OCI-LY1 (cell line): ENCODE measurements at regions not wholly inside any gene's neighbourhood (a gene's known extent, or its start where the extent isn't known, plus 50 kb on each side); places are given as distances from the start of the nearest gene placed in this dataset.

Experiments
- H2AFZ ChIP-seq: fragments of 200-600 bp; sonication (generic), shearing (Covaris generic); 2 replicates; pipeline ENCODE4 v1.6.0; 2014; ENCODE audit warnings: antibody characterized with exemption, mild to moderate bottlenecking, low read length
- H3F3A ChIP-seq: fragments of 200-600 bp; sonication (generic), shearing (Covaris generic); 2 replicates; pipeline ENCODE4 v1.6.0; 2014; ENCODE audit warnings: mild to moderate bottlenecking, antibody characterized with exemption, low read length, moderate library complexity; ENCODE audit not compliant: insufficient read depth
- H3K27ac ChIP-seq: fragments of 200-600 bp; sonication (generic); 2 replicates; pipeline ENCODE4 v1.5.1; 2014; ENCODE audit warnings: low read length, mixed run types, mild to moderate bottlenecking, low read depth; ENCODE audit not compliant: poor library complexity, severe bottlenecking
- H3K27me3 ChIP-seq: fragments of 200-600 bp; sonication (generic); 2 replicates; pipeline ENCODE4 v1.6.0; 2014; ENCODE audit warnings: antibody characterized with exemption, mild to moderate bottlenecking, low read length, moderate library complexity; ENCODE audit not compliant: insufficient read depth
- H3K36me3 ChIP-seq: fragments of 200-600 bp; sonication (generic); 2 replicates; pipeline ENCODE4 v1.6.1; 2014; ENCODE audit warnings: mild to moderate bottlenecking, antibody characterized with exemption, low read length, moderate library complexity, mixed read lengths; ENCODE audit not compliant: insufficient read depth
- H3K4me1 ChIP-seq: fragments of 200-600 bp; sonication (generic); 2 replicates; pipeline ENCODE4 v1.5.1; 2014; ENCODE audit warnings: mild to moderate bottlenecking, low read length, moderate library complexity; ENCODE audit not compliant: insufficient read depth, severe bottlenecking
- H3K4me2 ChIP-seq: fragments of 200-600 bp; sonication (generic), shearing (Covaris generic); 2 replicates; pipeline ENCODE4 v1.6.1; 2014; ENCODE audit warnings: low read length
- H3K4me3 ChIP-seq: fragments of 200-600 bp; sonication (generic); 2 replicates; pipeline ENCODE4 v1.5.1; 2014; ENCODE audit warnings: low read length, low read depth, mild to moderate bottlenecking, mixed read lengths; ENCODE audit not compliant: poor library complexity, severe bottlenecking
- H3K79me2 ChIP-seq: fragments of 200-600 bp; shearing (Covaris generic); 2 replicates; pipeline ENCODE4 v1.6.1; 2016; ENCODE audit warnings: mixed run types, low read length, mixed read lengths; ENCODE audit not compliant: insufficient read depth
- H3K9ac ChIP-seq: fragments of 200-600 bp; sonication (generic), shearing (Covaris generic); 2 replicates; pipeline ENCODE4 v1.6.1; 2014; ENCODE audit warnings: mild to moderate bottlenecking, low read length, mixed read lengths
- H3K9me2 ChIP-seq: fragments of 200-600 bp; sonication (generic), shearing (Covaris generic); 2 replicates; pipeline ENCODE4 v1.6.1; 2014; ENCODE audit warnings: low read depth, mild to moderate bottlenecking, low read length, mixed read lengths
- H3K9me3 ChIP-seq: fragments of 200-600 bp; shearing (Covaris generic); 2 replicates; pipeline ENCODE4 v1.6.1; 2014; ENCODE audit warnings: low read length, mixed read lengths
- H4K20me1 ChIP-seq: fragments of 200-600 bp; sonication (generic), shearing (Covaris generic); 2 replicates; pipeline ENCODE4 v1.6.0; 2016; ENCODE audit warnings: mild to moderate bottlenecking, low read length; ENCODE audit not compliant: insufficient read depth
- CTCF ChIP-seq: fragments of 200-600 bp; sonication (generic), shearing (Covaris generic); IDR thresholded peaks from 2 replicates; pipeline ENCODE4 v1.5.1; 2017; ENCODE audit warnings: mild to moderate bottlenecking, antibody characterized with exemption, low read length, moderate library complexity, mixed read lengths
- EZH2 ChIP-seq: fragments of 200-600 bp; sonication (generic), shearing (Covaris generic); IDR thresholded peaks from 2 replicates; pipeline ENCODE4 v1.8.0; 2017; ENCODE audit warnings: borderline replicate concordance, mixed run types, mild to moderate bottlenecking, antibody characterized with exemption, low read length, moderate library complexity, mixed read lengths

- Histone ChIP-seq H3K27me3 (no peaks in the 10 kb centered on the region), H3K4me1 (no peaks in the 10 kb centered on the region), H2AFZ (no peak overlapping the region), H3K9ac (no peak overlapping the region), H3K9me2 (no peaks in the 10 kb centered on the region), H3F3A (no peaks in the 10 kb centered on the region), H3K9me3 (no peaks in the 10 kb centered on the region), H3K36me3 (no peaks in the 10 kb centered on the region), H3K4me3 (no peak overlapping the region), H3K27ac (no peak overlapping the region), H3K79me2 (no peaks in the 10 kb centered on the region), H4K20me1 (no peaks in the 10 kb centered on the region), H3K4me2 (no peak overlapping the region)
- TF ChIP-seq EZH2, result no peak
- no peak for TF ChIP-seq CTCF
Measured at GRCh38 chr4:91935217-91935616, 368.5 kb upstream of the GRID2 start.

DNA sequence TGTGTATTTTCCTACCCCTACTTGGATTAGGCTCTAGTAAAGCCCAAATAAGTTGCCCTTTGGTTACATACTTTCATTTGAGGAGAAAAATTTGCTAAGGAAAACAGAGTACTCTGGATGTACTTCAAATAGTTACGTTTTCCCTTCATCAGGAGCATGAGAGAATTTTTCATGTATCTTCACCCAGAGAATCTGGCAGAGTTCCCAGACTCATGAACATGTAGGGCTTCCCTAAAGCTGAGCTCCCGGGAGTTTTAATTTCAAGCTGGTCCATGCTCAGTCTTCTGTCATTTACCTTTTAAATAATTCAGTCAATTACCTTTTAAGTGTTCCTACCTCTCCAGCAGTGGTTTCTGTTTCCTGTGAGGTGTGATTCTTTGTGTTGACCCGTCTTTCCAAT lies 367.5 kb upstream of the GRID2 start:
- Histone ChIP-seq H3K4me3 (no peak overlapping the region), H2AFZ (no peak overlapping the region), H3K27me3 (no peaks in the 10 kb centered on the region), H3K9me3 (no peaks in the 10 kb centered on the region), H3K9me2 (no peaks in the 10 kb centered on the region), H3K79me2 (no peaks in the 10 kb centered on the region), H4K20me1 (no peaks in the 10 kb centered on the region), H3F3A (no peaks in the 10 kb centered on the region), H3K9ac (no peak overlapping the region), H3K4me2 (no peak overlapping the region), H3K27ac (no peak overlapping the region), H3K4me1 (no peaks in the 10 kb centered on the region), H3K36me3 (no peaks in the 10 kb centered on the region)
- no peak for TF ChIP-seq EZH2
- TF ChIP-seq CTCF, result no peak

- TF ChIP-seq CTCF, result no peak
- no peak for TF ChIP-seq EZH2
- no peaks in the 10 kb centered on the region for H3K9me3 ChIP-seq
- no peaks in the 10 kb centered on the region for H3K27me3 ChIP-seq
- no peaks in the 10 kb centered on the region for H3K79me2 ChIP-seq
- H3K36me3 ChIP-seq, result no peaks in the 10 kb centered on the region
- H3K4me2 ChIP-seq, result no peak overlapping the region
- H2AFZ ChIP-seq, result no peak overlapping the region
- no peaks in the 10 kb centered on the region for H3F3A ChIP-seq
- no peaks in the 10 kb centered on the region for H4K20me1 ChIP-seq
- no peaks in the 10 kb centered on the region for H3K9me2 ChIP-seq
- no peak overlapping the region for H3K9ac ChIP-seq
- H3K4me3 ChIP-seq, result no peak overlapping the region
- H3K27ac ChIP-seq, result no peak overlapping the region
- no peaks in the 10 kb centered on the region for H3K4me1 ChIP-seq
Measured at GRCh38 chr4:91957963-91958362, 345.8 kb upstream of the GRID2 start.
